GM23248 (cell line): ENCODE measurements at regions not wholly inside any gene's neighbourhood (a gene's known extent, or its start where the extent isn't known, plus 50 kb on each side); places are given as distances from the start of the nearest gene placed in this dataset.
A peak's percentile ranks its signal among the peaks of the same experiment; 100 is the strongest.

Experiments used
- DNase-seq: peaks from one replicate; pipeline ENCODE4 v3.0.0-alpha.2; 2015
- H2AFZ ChIP-seq: fragments of 200-600 bp; sonication (generic); 2 replicates; pipeline ENCODE4 v1.6.1; 2016; ENCODE audit warnings: antibody characterized with exemption
- H3F3A ChIP-seq: fragments of 200-600 bp; sonication (generic); 2 replicates; pipeline ENCODE4 v1.6.1; 2016; ENCODE audit warnings: mild to moderate bottlenecking, antibody characterized with exemption, mixed run types; ENCODE audit not compliant: insufficient read depth
- H3K27ac ChIP-seq: fragments of 200-600 bp; sonication (generic); 2 replicates; pipeline ENCODE4 v1.5.1; 2016; ENCODE audit warnings: mild to moderate bottlenecking
- H3K27me3 ChIP-seq: fragments of 200-600 bp; sonication (generic); replicated peaks from 2 replicates; pipeline ENCODE4 v1.6.1; 2016; ENCODE audit warnings: mild to moderate bottlenecking; ENCODE audit not compliant: insufficient read depth
- H3K36me3 ChIP-seq: fragments of 200-600 bp; sonication (generic); 2 replicates; pipeline ENCODE4 v1.6.1; 2016; ENCODE audit warnings: low read depth, mild to moderate bottlenecking
- H3K4me1 ChIP-seq: fragments of 200-600 bp; sonication (generic); 2 replicates; pipeline ENCODE4 v1.6.1; 2016; ENCODE audit warnings: mild to moderate bottlenecking; ENCODE audit not compliant: insufficient read depth
- H3K4me2 ChIP-seq: fragments of 200-600 bp; sonication (generic); one replicate; pipeline ENCODE4 v1.6.1; 2016; ENCODE audit warnings: mild to moderate bottlenecking; ENCODE audit not compliant: unreplicated experiment
- H3K4me3 ChIP-seq: fragments of 200-600 bp; sonication (generic); 2 replicates; pipeline ENCODE4 v1.5.1; 2016; ENCODE audit warnings: mild to moderate bottlenecking
- H3K79me2 ChIP-seq: fragments of 200-600 bp; sonication (generic); 2 replicates; pipeline ENCODE4 v1.6.1; 2016; ENCODE audit warnings: mild to moderate bottlenecking; ENCODE audit not compliant: insufficient read depth
- H3K9ac ChIP-seq: fragments of 200-600 bp; sonication (generic); 2 replicates; pipeline ENCODE4 v1.6.1; 2016; ENCODE audit warnings: mild to moderate bottlenecking
- H3K9me2 ChIP-seq: fragments of 200-600 bp; sonication (generic); 2 replicates; pipeline ENCODE4 v1.6.1; 2016; ENCODE audit warnings: mixed run types, mild to moderate bottlenecking, moderate library complexity; ENCODE audit not compliant: insufficient read depth
- H3K9me3 ChIP-seq: fragments of 200-600 bp; sonication (generic); one replicate; pipeline ENCODE4 v1.6.1; 2017; ENCODE audit warnings: low read depth
- H4K20me1 ChIP-seq: fragments of 200-600 bp; sonication (generic); 2 replicates; pipeline ENCODE4 v1.6.0; 2016; ENCODE audit not compliant: insufficient read depth
- EZH2 ChIP-seq: fragments of 200-600 bp; sonication (generic); IDR thresholded peaks from 2 replicates; pipeline ENCODE4 v1.6.1; 2018; ENCODE audit warnings: antibody characterized with exemption, mild to moderate bottlenecking; ENCODE audit not compliant: insufficient read depth, poor library complexity, severe bottlenecking
- EZH2phosphoT487 ChIP-seq: fragments of 200-600 bp; sonication (generic); IDR thresholded peaks from 2 replicates; pipeline ENCODE4 v1.6.1; 2018; ENCODE audit warnings: antibody characterized with exemption, moderate library complexity, mild to moderate bottlenecking, low read depth; ENCODE audit not compliant: insufficient read depth
- WGBS, 2 experiments: methylation state at CpG; one replicate each; pipeline ENCODE4 v1.1.6; 2015 to 2017; ENCODE audit warnings: low lambda C conversion rate in 2 of 2, low coverage in 1 of 2; ENCODE audit errors: missing lambda C conversion rate in 2 of 2; 5-methylcytosine and 5-hydroxymethylcytosine counted together
- in situ Hi-C: fragments of 300-500 bp; cut with MboI; formaldehyde crosslinking; loops from 2 replicates; pipeline ENCODE4 v1.15.0; 2020

- Histone ChIP-seq H2AFZ (no peak overlapping the region), H3F3A (peaks cover 12% of the 10 kb centered on the region), H3K79me2 (peaks cover 98% of the 10 kb centered on the region), H3K9me2 (no peaks in the 10 kb centered on the region), H3K4me2 (no peak overlapping the region), H3K9me3 (no peaks in the 10 kb centered on the region), H3K27me3 (no peaks in the 10 kb centered on the region), H3K4me1 (peaks cover 21% of the 10 kb centered on the region), H3K27ac (no peak overlapping the region), H4K20me1 (no peaks in the 10 kb centered on the region), H3K36me3 (no peaks in the 10 kb centered on the region), H3K4me3 (no peak overlapping the region), H3K9ac (no peak overlapping the region)
- 85 to 88% methylated on average over 7 of the region's 7 CpGs for WGBS, 2 experiments
- in situ Hi-C loops, result no loop called here
- DNase-seq, result no peak
- TF ChIP-seq EZH2 (no peak), EZH2phosphoT487 (no peak)
Observed at GRCh38 chr14:71408362-71409030, 501.2 kb downstream of the PCNX1 start.

GRCh38 chr14:71410578-71411284 lies 503.5 kb downstream of the PCNX1 start:
- H3K9ac ChIP-seq, result no peak overlapping the region
- DNase-seq, result no peak
- peaks cover 37% of the 10 kb centered on the region for H3K4me1 ChIP-seq
- TF ChIP-seq EZH2phosphoT487 (no peak), EZH2 (no peak)
- peaks cover 27% of the 10 kb centered on the region; the same call in 1 of the 2 replicates for H3F3A ChIP-seq
- peak overlapping the region; percentile 18; the same call in 1 of the 2 replicates for H3K27ac ChIP-seq
- no peaks in the 10 kb centered on the region for H3K27me3 ChIP-seq
- no peak overlapping the region for H3K4me3 ChIP-seq
- H2AFZ ChIP-seq, result no peak overlapping the region
- no peaks in the 10 kb centered on the region for H4K20me1 ChIP-seq
- no peaks in the 10 kb centered on the region for H3K9me3 ChIP-seq
- in situ Hi-C loops, result no loop called here
- H3K36me3 ChIP-seq, result no peaks in the 10 kb centered on the region
- H3K9me2 ChIP-seq, result no peaks in the 10 kb centered on the region
- peaks cover 99% of the 10 kb centered on the region for H3K79me2 ChIP-seq
- 90 to 93% methylated on average over 5 of the region's 5 CpGs for WGBS, 2 experiments
- H3K4me2 ChIP-seq, result peak overlapping the region; percentile 19

- no peaks in the 10 kb centered on the region for H3K36me3 ChIP-seq
- no peak for DNase-seq
- peak overlapping the region; percentile 18; the same call in 1 of the 2 replicates for H3K27ac ChIP-seq
- H2AFZ ChIP-seq, result no peak overlapping the region
- peaks cover 99% of the 10 kb centered on the region for H3K79me2 ChIP-seq
- no peak for TF ChIP-seq EZH2phosphoT487
- no peak for TF ChIP-seq EZH2
- H3K4me1 ChIP-seq, result peaks cover 42% of the 10 kb centered on the region
- peaks cover 32% of the 10 kb centered on the region; the same call in 1 of the 2 replicates for H3F3A ChIP-seq
- in situ Hi-C loops, result no loop called here
- H3K9me2 ChIP-seq, result no peaks in the 10 kb centered on the region
- H3K9me3 ChIP-seq, result no peaks in the 10 kb centered on the region
- H3K4me3 ChIP-seq, result no peak overlapping the region
- H3K27me3 ChIP-seq, result no peaks in the 10 kb centered on the region
- 82 to 86% methylated on average over 3 of the region's 3 CpGs for WGBS, 2 experiments
- H4K20me1 ChIP-seq, result no peaks in the 10 kb centered on the region
- no peak overlapping the region for H3K4me2 ChIP-seq
- H3K9ac ChIP-seq, result no peak overlapping the region
Observed at GRCh38 chr14:71411285-71411595, 504.0 kb downstream of the PCNX1 start.

- peaks cover 99% of the 10 kb centered on the region for H3K79me2 ChIP-seq
- H3K9ac ChIP-seq, result no peak overlapping the region
- in situ Hi-C loops, result no loop called here
- DNase-seq, result no peak
- no peaks in the 10 kb centered on the region for H3K27me3 ChIP-seq
- TF ChIP-seq EZH2, result no peak
- no peak overlapping the region for H2AFZ ChIP-seq
- H3K4me1 ChIP-seq, result peaks cover 47% of the 10 kb centered on the region
- H3K4me3 ChIP-seq, result no peak overlapping the region
- 88 to 92% methylated on average over 3 of the region's 3 CpGs for WGBS, 2 experiments
- no peaks in the 10 kb centered on the region for H3K36me3 ChIP-seq
- peaks cover 37% of the 10 kb centered on the region; the same call in 1 of the 2 replicates for H3F3A ChIP-seq
- no peaks in the 10 kb centered on the region for H3K9me2 ChIP-seq
- no peaks in the 10 kb centered on the region for H4K20me1 ChIP-seq
- H3K4me2 ChIP-seq, result no peak overlapping the region
- peak overlapping the region; percentile 18; the same call in 1 of the 2 replicates for H3K27ac ChIP-seq
- H3K9me3 ChIP-seq, result no peaks in the 10 kb centered on the region
Observed at GRCh38 chr14:71411738-71412137, 504.5 kb downstream of the PCNX1 start.
